ENCODE measurements at regions not wholly inside any gene's neighbourhood (a gene's known extent, or its start where the extent isn't known, plus 50 kb on each side); places are given as distances from the start of the nearest gene placed in this dataset.

DNA sequence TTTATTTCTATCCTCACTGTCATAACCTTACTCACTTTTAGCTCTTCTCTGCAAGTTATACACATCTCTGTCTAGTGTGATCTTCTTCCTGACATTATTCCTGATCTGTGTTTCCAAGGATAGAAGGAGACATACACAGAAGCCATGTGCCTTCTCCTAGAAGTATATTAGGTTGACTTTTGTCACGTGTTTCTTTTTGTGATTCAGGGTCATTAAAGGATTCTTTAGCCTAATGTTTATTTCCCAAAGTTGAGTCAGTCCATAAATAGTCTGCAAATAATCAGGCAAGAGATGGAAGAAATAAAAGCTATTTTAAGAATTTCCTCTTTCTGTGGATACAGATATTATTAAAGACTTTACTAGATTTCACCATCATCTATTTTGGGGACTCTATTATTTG, 214.1 kb upstream of the GOT2 start:
- Histone ChIP-seq H3K4me3 (no peak overlapping the region), H3K36me3 (no peaks in the 10 kb centered on the region), H3K9me3 (no peaks in the 10 kb centered on the region), H3K27ac (no peak overlapping the region), H3K4me1 (no peaks in the 10 kb centered on the region), H3K27me3 (no peaks in the 10 kb centered on the region)
- TF ChIP-seq CTCF (IDR thresholded peaks at IDR 0.05) = no peak
- intact Hi-C loops (cut with DNase I) = no loop called here
- no peak for DNase-seq (ENCODE audit: low spot score in 2 of 2)

GRCh38 chr16:58940609-58941008, 206.5 kb upstream of the GOT2 start:
- DNase-seq (ENCODE audit: low spot score in 2 of 2) = no peak
- Histone ChIP-seq H3K4me1 (no peaks in the 10 kb centered on the region), H3K36me3 (no peaks in the 10 kb centered on the region), H3K27me3 (no peaks in the 10 kb centered on the region), H3K27ac (no peak overlapping the region), H3K4me3 (no peak overlapping the region), H3K9me3 (no peaks in the 10 kb centered on the region)
- intact Hi-C loops (cut with DNase I) = no loop called here
- TF ChIP-seq CTCF (IDR thresholded peaks at IDR 0.05) = no peak

- H3K36me3 ChIP-seq = no peaks in the 10 kb centered on the region
- H3K9me3 ChIP-seq = no peaks in the 10 kb centered on the region
Observed at GRCh38 chr16:58938811-58939210, 204.7 kb upstream of the GOT2 start.

GRCh38 chr16:58937661-58938060, 203.5 kb upstream of the GOT2 start:
- no peaks in the 10 kb centered on the region for H3K27me3 ChIP-seq
- H3K36me3 ChIP-seq = no peaks in the 10 kb centered on the region
- no peak for TF ChIP-seq CTCF (IDR thresholded peaks at IDR 0.05)
- intact Hi-C loops (cut with DNase I) = no loop called here
- no peaks in the 10 kb centered on the region for H3K4me1 ChIP-seq
- H3K27ac ChIP-seq = no peak overlapping the region
- no peak overlapping the region for H3K4me3 ChIP-seq
- no peaks in the 10 kb centered on the region for H3K9me3 ChIP-seq
- no peak for DNase-seq (ENCODE audit: low spot score in 2 of 2)

More at GRCh38 chr16:58938811-58939210, 204.7 kb upstream of the GOT2 start:
- no peak for TF ChIP-seq CTCF (IDR thresholded peaks at IDR 0.05)
- Histone ChIP-seq H3K27me3 (no peaks in the 10 kb centered on the region), H3K4me3 (no peak overlapping the region), H3K27ac (no peak overlapping the region), H3K4me1 (no peaks in the 10 kb centered on the region)
- intact Hi-C loops (cut with DNase I) = no loop called here
- DNase-seq (ENCODE audit: low spot score in 2 of 2) = no peak

DNA sequence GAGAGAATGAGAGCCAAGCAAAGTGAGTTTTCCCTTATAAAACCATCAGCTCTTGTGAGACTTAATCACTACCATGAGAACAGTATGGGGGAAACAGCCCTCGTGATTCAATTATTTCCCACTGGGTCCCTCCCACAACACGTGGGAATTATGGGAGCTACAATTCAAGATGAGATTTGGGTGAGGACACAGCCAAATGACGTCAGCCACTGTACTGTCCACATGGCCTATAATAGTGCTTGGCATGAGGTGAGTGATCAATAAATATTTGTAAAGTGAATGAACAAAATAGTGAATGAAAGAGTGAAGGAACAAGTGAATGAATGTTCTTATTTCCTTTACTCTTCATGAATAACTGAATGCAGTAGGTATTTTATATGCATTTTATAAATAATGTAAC, 199.1 kb upstream of the GOT2 start:
- no peaks in the 10 kb centered on the region for H3K36me3 ChIP-seq
- no peaks in the 10 kb centered on the region for H3K27me3 ChIP-seq
- H3K4me3 ChIP-seq = no peak overlapping the region
- H3K4me1 ChIP-seq = no peaks in the 10 kb centered on the region
- H3K9me3 ChIP-seq = no peaks in the 10 kb centered on the region
- no peak for DNase-seq (ENCODE audit: low spot score in 2 of 2)
- TF ChIP-seq CTCF (IDR thresholded peaks at IDR 0.05) = no peak
- intact Hi-C loops (cut with DNase I) = no loop called here
- no peak overlapping the region for H3K27ac ChIP-seq

- Histone ChIP-seq H3K36me3 (no peaks in the 10 kb centered on the region), H3K4me3 (no peak overlapping the region), H3K27me3 (no peaks in the 10 kb centered on the region), H3K9me3 (no peaks in the 10 kb centered on the region), H3K4me1 (no peaks in the 10 kb centered on the region), H3K27ac (no peak overlapping the region)
- DNase-seq (ENCODE audit: low spot score in 2 of 2) = no peak
- no peak for TF ChIP-seq CTCF (IDR thresholded peaks at IDR 0.05)
- intact Hi-C loops (cut with DNase I) = no loop called here
Observed at GRCh38 chr16:58931436-58931835, 197.3 kb upstream of the GOT2 start.
